ENCODE measurements at regions not wholly inside any gene's neighbourhood (a gene's known extent, or its start where the extent isn't known, plus 50 kb on each side); places are given as distances from the start of the nearest gene placed in this dataset.

DNA sequence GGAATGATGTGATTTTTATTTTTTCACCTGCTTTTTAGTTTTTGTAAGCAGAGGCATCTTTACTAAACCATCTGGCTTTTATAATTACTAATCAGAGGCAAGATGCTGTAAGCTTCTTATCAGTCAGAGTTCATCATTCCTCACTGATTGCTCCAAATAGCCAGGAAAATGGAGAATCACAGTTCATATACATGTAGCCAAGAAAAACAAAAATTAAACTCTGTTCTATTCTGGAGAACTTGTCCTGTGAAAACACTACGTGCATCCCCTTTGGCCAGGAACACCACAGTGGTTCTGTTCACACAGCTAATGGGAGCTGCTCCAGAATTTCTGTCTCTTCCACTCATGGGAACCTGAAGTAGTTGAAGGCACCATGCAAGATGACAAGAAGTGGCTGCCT lies 725.5 kb upstream of the CHRM3 start:
- TF ChIP-seq, protein P1, sequence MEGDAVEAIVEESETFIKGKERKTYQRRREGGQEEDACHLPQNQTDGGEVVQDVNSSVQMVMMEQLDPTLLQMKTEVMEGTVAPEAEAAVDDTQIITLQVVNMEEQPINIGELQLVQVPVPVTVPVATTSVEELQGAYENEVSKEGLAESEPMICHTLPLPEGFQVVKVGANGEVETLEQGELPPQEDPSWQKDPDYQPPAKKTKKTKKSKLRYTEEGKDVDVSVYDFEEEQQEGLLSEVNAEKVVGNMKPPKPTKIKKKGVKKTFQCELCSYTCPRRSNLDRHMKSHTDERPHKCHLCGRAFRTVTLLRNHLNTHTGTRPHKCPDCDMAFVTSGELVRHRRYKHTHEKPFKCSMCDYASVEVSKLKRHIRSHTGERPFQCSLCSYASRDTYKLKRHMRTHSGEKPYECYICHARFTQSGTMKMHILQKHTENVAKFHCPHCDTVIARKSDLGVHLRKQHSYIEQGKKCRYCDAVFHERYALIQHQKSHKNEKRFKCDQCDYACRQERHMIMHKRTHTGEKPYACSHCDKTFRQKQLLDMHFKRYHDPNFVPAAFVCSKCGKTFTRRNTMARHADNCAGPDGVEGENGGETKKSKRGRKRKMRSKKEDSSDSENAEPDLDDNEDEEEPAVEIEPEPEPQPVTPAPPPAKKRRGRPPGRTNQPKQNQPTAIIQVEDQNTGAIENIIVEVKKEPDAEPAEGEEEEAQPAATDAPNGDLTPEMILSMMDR (IDR thresholded peaks at IDR 0.05; ENCODE audit: borderline replicate concordance, extremely low read depth, low read length, poor library complexity, severe bottlenecking), result no peak
- TF ChIP-seq EZH2 (IDR thresholded peaks at IDR 0.05; ENCODE audit: borderline replicate concordance, low read depth, low read length, severe bottlenecking), result no peak

Data from DND-41 (cell line).